Retinal pigment epithelial cell (primary cell): ENCODE measurements at regions not wholly inside any gene's neighbourhood (a gene's known extent, or its start where the extent isn't known, plus 50 kb on each side); places are given as distances from the start of the nearest gene placed in this dataset.

Experiments
- DNase-seq: peaks from one replicate; pipeline ENCODE4 v3.0.0-alpha.2; 2010; ENCODE audit warnings: low read depth
- H3K4me3 ChIP-seq: 2 replicates; pipeline ENCODE4 v1.5.1; 2011; ENCODE audit warnings: mild to moderate bottlenecking, low read length, control low read depth, moderate library complexity
- CTCF ChIP-seq: conservative IDR thresholded peaks from 2 replicates; pipeline ENCODE4 v1.5.1; 2011; ENCODE audit warnings: low read depth, low read length, control low read depth, inconsistent platforms

GRCh38 chr6:904994-905393 lies 212.1 kb upstream of the EXOC2 start:
- no peak for DNase-seq
- TF ChIP-seq CTCF = no peak
- H3K4me3 ChIP-seq = no peak overlapping the region

GRCh38 chr6:903761-904160 lies 210.8 kb upstream of the EXOC2 start:
- DNase-seq = peak; percentile 90
- no peak for TF ChIP-seq CTCF

GRCh38 chr6:901696-902460 lies 208.9 kb upstream of the EXOC2 start:
- H3K4me3 ChIP-seq = no peak overlapping the region
- no peak for DNase-seq
- no peak for TF ChIP-seq CTCF

More at GRCh38 chr6:903761-904160, 210.8 kb upstream of the EXOC2 start:
- no peak overlapping the region for H3K4me3 ChIP-seq

GRCh38 chr6:900716-901605 lies 208.0 kb upstream of the EXOC2 start:
- H3K4me3 ChIP-seq = no peak overlapping the region
- DNase-seq = no peak
- no peak for TF ChIP-seq CTCF

GRCh38 chr6:897528-898207 lies 204.7 kb upstream of the EXOC2 start:
- no peak for TF ChIP-seq CTCF
- no peak overlapping the region for H3K4me3 ChIP-seq
- DNase-seq = no peak

GRCh38 chr6:894274-894673 lies 201.3 kb upstream of the EXOC2 start:
- peak; percentile 31 for TF ChIP-seq CTCF
- DNase-seq = no peak
- H3K4me3 ChIP-seq = no peak overlapping the region
